H1 (cell line): ENCODE measurements at regions not wholly inside any gene's neighbourhood (a gene's known extent, or its start where the extent isn't known, plus 50 kb on each side); places are given as distances from the start of the nearest gene placed in this dataset.

ENCODE experiments used
- CTCF ChIA-PET: fragments of 300-600 bp; sonication (Branson Sonifier 250); formaldehyde crosslinking; loops from one replicate; lab custom pipeline; 2021; ENCODE audit not compliant: partially characterized antibody; lab: Charles Lee
- POLR2A ChIA-PET: fragments of 300-600 bp; sonication (Branson Sonifier 250); formaldehyde crosslinking; loops from one replicate; lab custom pipeline; 2021; ENCODE audit warnings: inconsistent platforms; ENCODE audit not compliant: partially characterized antibody; lab: Charles Lee
- DNase-seq, 2 experiments: peaks; one replicate each; pipeline versions ENCODE4 v3.0.0 to v3.0.0-alpha.2; 2010 to 2022; ENCODE audit warnings: low spot score in 2 of 2, low read depth in 1 of 2, mixed read lengths in 1 of 2
- FAIRE-seq: peaks from 2 replicates; lab custom pipeline; 2011; peaks lifted over from hg19 to GRCh38; lab: Jason Lieb, UNC
- H2AFZ ChIP-seq: 2 replicates; pipeline ENCODE4 v1.8.1; 2012; ENCODE audit warnings: low read length, inconsistent platforms
- H2AK5ac ChIP-seq: 2 replicates; pipeline ENCODE4 v1.6.1; 2013; ENCODE audit warnings: low read depth, low read length
- H2BK120ac ChIP-seq: replicated peaks from 2 replicates; pipeline ENCODE3; 2013; ENCODE audit warnings: low read depth, low read length, inconsistent platforms
- H2BK12ac ChIP-seq: 2 replicates; pipeline ENCODE4 v1.6.1; 2013; ENCODE audit warnings: low read depth, low read length
- H2BK15ac ChIP-seq: 2 replicates; pipeline ENCODE4 v1.6.1; 2013; ENCODE audit warnings: low read length
- H2BK20ac ChIP-seq: 2 replicates; pipeline ENCODE4 v1.6.1; 2013; ENCODE audit warnings: low read length
- H2BK5ac ChIP-seq: 2 replicates; pipeline ENCODE4 v1.6.1; 2013; ENCODE audit warnings: low read depth, low read length
- H3K14ac ChIP-seq: 2 replicates; pipeline ENCODE4 v1.6.1; 2013; ENCODE audit warnings: inconsistent platforms; ENCODE audit not compliant: insufficient read length
- H3K18ac ChIP-seq: 2 replicates; pipeline ENCODE4 v1.6.1; 2013; ENCODE audit warnings: low read length; ENCODE audit errors: extremely low read depth
- H3K23ac ChIP-seq: 2 replicates; pipeline ENCODE4 v1.6.1; 2013; ENCODE audit warnings: inconsistent platforms; ENCODE audit not compliant: insufficient read length
- H3K23me2 ChIP-seq: 2 replicates; pipeline ENCODE4 v1.6.1; 2013; ENCODE audit warnings: low read depth, low read length
- H3K27ac ChIP-seq: 2 replicates; pipeline ENCODE4 v1.6.1; 2011; ENCODE audit warnings: low read depth, low read length, inconsistent platforms
- H3K27me3 ChIP-seq, 4 experiments: replicated peaks in 1 of 4; 1 replicate in 1 of 4; 2 replicates in 3 of 4; pipeline versions ENCODE4 v1.6.1 to v1.8.1; 2011 to 2013; ENCODE audit warnings: low read length in 3 of 4, mild to moderate bottlenecking in 3 of 4, inconsistent platforms in 2 of 4, mixed read lengths in 2 of 4, moderate library complexity in 1 of 4; ENCODE audit not compliant: control insufficient read depth in 3 of 4, insufficient read depth in 3 of 4; ENCODE audit errors: extremely low read depth in 1 of 4
- H3K36me3 ChIP-seq, 4 experiments: 2 replicates each; pipeline versions ENCODE4 v1.6.1 to v1.8.1; 2011 to 2013; ENCODE audit warnings: mild to moderate bottlenecking in 4 of 4, low read length in 3 of 4, moderate library complexity in 2 of 4, control low read depth in 1 of 4, inconsistent platforms in 1 of 4; ENCODE audit not compliant: insufficient read depth in 4 of 4, control insufficient read depth in 2 of 4
- H3K4ac ChIP-seq: replicated peaks from 2 replicates; pipeline ENCODE3; 2013; ENCODE audit warnings: low read length, low read depth, mixed read lengths, inconsistent platforms; ENCODE audit not compliant: insufficient read length
- H3K4me1 ChIP-seq, 4 experiments: replicated peaks in 1 of 4; 1 replicate in 1 of 4; 2 replicates in 3 of 4; pipeline versions ENCODE4 v1.6.1 to v1.8.1; 2011 to 2013; ENCODE audit warnings: low read length in 3 of 4, inconsistent platforms in 2 of 4, mixed read lengths in 1 of 4; ENCODE audit not compliant: insufficient read depth in 4 of 4, control insufficient read depth in 3 of 4
- H3K4me2 ChIP-seq, 2 experiments: 2 replicates each; pipeline versions ENCODE4 v1.6.1 to v1.8.1; 2011 to 2013; ENCODE audit warnings: low read depth in 2 of 2, low read length in 2 of 2, control low read depth in 1 of 2, inconsistent platforms in 1 of 2, mild to moderate bottlenecking in 1 of 2; ENCODE audit not compliant: insufficient read depth in 1 of 2
- H3K4me3 ChIP-seq, 4 experiments: fragments of 200-600, 300-600 bp in 1 of 4; sonication (generic), shearing (Covaris generic), sonication (Bioruptor Twin) in 1 of 4; 2 replicates each; pipeline versions ENCODE4 v1.5.1 to v1.8.1; 2011 to 2016; ENCODE audit warnings: low read length in 4 of 4, low read depth in 3 of 4, control low read depth in 2 of 4, inconsistent platforms in 2 of 4, mild to moderate bottlenecking in 2 of 4, mixed read lengths in 1 of 4, moderate library complexity in 1 of 4; ENCODE audit not compliant: insufficient read depth in 2 of 4; ENCODE audit errors: extremely low read depth in 1 of 4
- H3K56ac ChIP-seq: replicated peaks from 2 replicates; pipeline ENCODE3; 2013; ENCODE audit warnings: low read depth, mild to moderate bottlenecking, mixed read lengths, low read length, inconsistent platforms; ENCODE audit not compliant: insufficient read length
- H3K79me1 ChIP-seq: 2 replicates; pipeline ENCODE4 v1.6.1; 2013; ENCODE audit warnings: low read depth, low read length, control low read depth
- H3K79me2 ChIP-seq, 2 experiments: 2 replicates each; pipeline versions ENCODE4 v1.6.1 to v1.8.1; 2012 to 2013; ENCODE audit warnings: low read length in 2 of 2, mild to moderate bottlenecking in 2 of 2, inconsistent platforms in 1 of 2; ENCODE audit not compliant: insufficient read depth in 2 of 2, control insufficient read depth in 1 of 2
- H3K9ac ChIP-seq, 4 experiments: replicated peaks in 1 of 4; 1 replicate in 1 of 4; 2 replicates in 3 of 4; pipeline versions ENCODE4 v1.6.1 to v1.8.1; 2011 to 2013; ENCODE audit warnings: low read depth in 3 of 4, low read length in 3 of 4, control low read depth in 2 of 4, mild to moderate bottlenecking in 2 of 4, moderate library complexity in 2 of 4, inconsistent platforms in 1 of 4; ENCODE audit errors: extremely low read depth in 1 of 4
- H3K9me3 ChIP-seq, 2 experiments: 2 replicates each; pipeline versions ENCODE4 v1.6.1 to v1.8.1; 2012 to 2013; ENCODE audit warnings: mild to moderate bottlenecking in 2 of 2, moderate library complexity in 2 of 2, control low read depth in 1 of 2, inconsistent platforms in 1 of 2, low read depth in 1 of 2, low read length in 1 of 2, mixed read lengths in 1 of 2; ENCODE audit not compliant: insufficient read depth in 2 of 2
- H4K20me1 ChIP-seq, 2 experiments: replicated peaks in 1 of 2; 2 replicates each; pipeline versions ENCODE3 to v1.8.1; 2011 to 2013; ENCODE audit warnings: inconsistent platforms in 2 of 2, low read length in 2 of 2, mild to moderate bottlenecking in 1 of 2; ENCODE audit not compliant: insufficient read depth in 2 of 2, control insufficient read depth in 1 of 2
- H4K5ac ChIP-seq: 2 replicates; pipeline ENCODE4 v1.6.1; 2013; ENCODE audit warnings: low read length, low read depth, mixed read lengths, inconsistent platforms; ENCODE audit not compliant: insufficient read length
- H4K8ac ChIP-seq: 2 replicates; pipeline ENCODE4 v1.8.0; 2013; ENCODE audit warnings: mild to moderate bottlenecking, moderate library complexity, low read length, inconsistent platforms; ENCODE audit not compliant: insufficient read depth; ENCODE audit errors: extremely low read depth
- H4K91ac ChIP-seq: replicated peaks from 2 replicates; pipeline ENCODE3; 2013; ENCODE audit warnings: low read length, mixed read lengths, inconsistent platforms; ENCODE audit not compliant: insufficient read length
- ASH2L ChIP-seq: fragments of 200-600, 300-600 bp; sonication (generic); IDR thresholded peaks from one replicate; pipeline ENCODE4 v1.7.1; 2017; ENCODE audit warnings: low read length
- BCL11A ChIP-seq, 2 experiments: IDR thresholded peaks; one replicate each; pipeline ENCODE4 v1.6.1; 2011; ENCODE audit warnings: low read depth in 2 of 2, low read length in 2 of 2, mild to moderate bottlenecking in 2 of 2
- CREB1 ChIP-seq: IDR thresholded peaks from 2 replicates; pipeline ENCODE4 v1.6.1; 2012; ENCODE audit warnings: inconsistent platforms
- EGR1 ChIP-seq: IDR thresholded peaks from 2 replicates; pipeline ENCODE4 v1.6.1; 2011; ENCODE audit warnings: low read depth, low read length, borderline replicate concordance
- FOSL1 ChIP-seq: IDR thresholded peaks from 2 replicates; pipeline ENCODE4 v1.6.1; 2011; ENCODE audit warnings: mild to moderate bottlenecking, low read depth, low read length, moderate library complexity; ENCODE audit not compliant: insufficient read depth
- GABPA ChIP-seq: IDR thresholded peaks from 2 replicates; pipeline ENCODE4 v1.6.1; 2011; ENCODE audit warnings: mild to moderate bottlenecking, low read length, moderate library complexity, borderline replicate concordance; ENCODE audit not compliant: insufficient read depth
- GTF2F1 ChIP-seq: IDR thresholded peaks from 2 replicates; pipeline ENCODE4 v1.6.1; 2012; ENCODE audit warnings: low read depth, low read length, improper control_type of control experiment, borderline replicate concordance
- JUND ChIP-seq: IDR thresholded peaks from 2 replicates; pipeline ENCODE4 v1.6.1; 2011; ENCODE audit warnings: mild to moderate bottlenecking, improper control_type of control experiment, low read length
- KDM5A ChIP-seq: fragments of 200-600 bp; IDR thresholded peaks from 2 replicates; pipeline ENCODE4 v1.7.1; 2012; ENCODE audit warnings: mild to moderate bottlenecking, low read length, inconsistent platforms, mixed read lengths
- RBBP5 ChIP-seq: IDR thresholded peaks from 2 replicates; pipeline ENCODE4 v1.7.1; 2012; ENCODE audit warnings: low read depth, mild to moderate bottlenecking, inconsistent platforms, low read length, moderate library complexity, borderline replicate concordance
- SP1 ChIP-seq: IDR thresholded peaks from 2 replicates; pipeline ENCODE4 v1.6.1; 2011; ENCODE audit warnings: low read depth, low read length
- TAF1 ChIP-seq: IDR thresholded peaks from 2 replicates; pipeline ENCODE4 v1.6.1; 2011; ENCODE audit warnings: mild to moderate bottlenecking, low read depth, low read length
- TAF7 ChIP-seq: optimal IDR thresholded peaks from 2 replicates; pipeline ENCODE3; 2011; ENCODE audit warnings: low read depth, mild to moderate bottlenecking, inconsistent platforms, low read length, moderate library complexity, borderline replicate concordance
- WGBS, 2 experiments: shearing (Covaris generic) in 1 of 2; methylation state at CpG; one replicate each; pipeline versions ENCODE4 v1.1.6 to v1.1.7; 2013 to 2015; ENCODE audit warnings: low lambda C conversion rate in 2 of 2, mixed read lengths in 2 of 2, inconsistent platforms in 1 of 2, low coverage in 1 of 2, missing lambda C conversion rate in 1 of 2; ENCODE audit not compliant: insufficient replicate concordance in 2 of 2, insufficient coverage in 1 of 2, insufficient read length in 1 of 2; ENCODE audit errors: extremely low coverage in 1 of 2, missing lambda C conversion rate in 1 of 2; 5-methylcytosine and 5-hydroxymethylcytosine counted together
- TF ChIP-seq, protein P1 (sequence below): IDR thresholded peaks from 2 replicates; pipeline ENCODE4 v1.6.1; 2012; ENCODE audit warnings: inconsistent platforms

DNA sequence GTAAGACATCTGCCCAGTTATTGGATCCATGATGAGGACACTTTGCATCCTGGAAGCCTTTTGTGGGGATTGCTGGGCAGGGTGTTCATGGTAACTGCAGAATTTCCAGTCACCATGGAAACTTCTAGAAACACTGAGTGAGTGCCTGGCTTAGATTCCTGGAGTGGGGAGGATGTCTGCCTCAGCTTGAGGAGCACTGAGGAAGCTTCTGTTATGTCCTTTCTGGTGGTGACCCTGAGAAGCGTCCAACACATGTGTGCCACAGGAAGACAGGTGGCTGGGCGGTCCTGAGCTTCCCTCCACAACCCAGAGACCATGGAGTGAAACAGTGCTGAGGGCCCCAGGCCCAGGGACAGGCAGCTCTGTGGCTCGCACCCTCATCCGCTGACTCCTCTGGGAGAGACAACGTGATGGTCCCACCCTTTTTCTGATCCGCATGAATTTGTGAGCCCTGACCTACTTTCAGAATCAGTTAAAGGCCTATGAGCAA, 191.8 kb upstream of the CXCL12 start:
- Histone ChIP-seq H3K79me1 (no peaks in the 10 kb centered on the region), H4K91ac (no peak overlapping the region), H3K36me3 (no peaks in the 10 kb centered on the region), H2BK120ac (no peak overlapping the region), H2BK20ac (no peak overlapping the region), H3K4me2 (no peak overlapping the region), H3K18ac (no peak overlapping the region), H3K23ac (no peak overlapping the region), H3K4ac (no peak overlapping the region), H3K9ac (no peak overlapping the region), H3K79me2 (no peaks in the 10 kb centered on the region), H3K4me3 (no peak overlapping the region), H3K56ac (no peak overlapping the region), H2AFZ (no peak overlapping the region), H2AK5ac (no peak overlapping the region), H2BK12ac (no peak overlapping the region), H3K27ac (no peak overlapping the region), H4K5ac (no peak overlapping the region), H3K23me2 (no peaks in the 10 kb centered on the region), H4K20me1 (no peaks in the 10 kb centered on the region), H4K8ac (no peak overlapping the region), H3K9me3 (no peaks in the 10 kb centered on the region), H2BK15ac (no peak overlapping the region), H3K4me1 (no peaks in the 10 kb centered on the region), H3K27me3 (no peaks in the 10 kb centered on the region; a peak in 1 of 7 replicates), H2BK5ac (no peak overlapping the region), H3K14ac (no peak overlapping the region)
- POLR2A ChIA-PET = no interaction called here
- FAIRE-seq = no peak
- 94% methylated on average over 6 of the region's 6 CpGs; no CpG with 5 or more reads in 1 of the 2 experiments for WGBS, 2 experiments
- CTCF ChIA-PET = no interaction called here
- no peak for DNase-seq
- TF ChIP-seq TAF7 (no peak), CREB1 (no peak), GABPA (no peak), BCL11A (IDR thresholded peaks at IDR 0.05; ENCODE audit: low read depth in 2 of 2, low read length in 2 of 2) (no peak), TAF1 (no peak), KDM5A (no peak), EGR1 (no peak), FOSL1 (no peak), ASH2L (no peak), JUND (no peak), SP1 (no peak), GTF2F1 (no peak), RBBP5 (no peak)
- TF ChIP-seq, protein P1, sequence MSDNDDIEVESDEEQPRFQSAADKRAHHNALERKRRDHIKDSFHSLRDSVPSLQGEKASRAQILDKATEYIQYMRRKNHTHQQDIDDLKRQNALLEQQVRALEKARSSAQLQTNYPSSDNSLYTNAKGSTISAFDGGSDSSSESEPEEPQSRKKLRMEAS = no peak
